HG03520 (cell line): ENCODE measurements at regions not wholly inside any gene's neighbourhood (a gene's known extent, or its start where the extent isn't known, plus 50 kb on each side); places are given as distances from the start of the nearest gene placed in this dataset.
"Not testable (repeated sequence)": the region's sequence is repeated elsewhere in the genome, so short reads cannot be mapped to it uniquely, and the experiment has no call there.

Source experiments
- ATAC-seq: cut with Tn5 transposase; IDR thresholded peaks from one replicate; pipeline ENCODE4 v1.9.1; 2021; ENCODE audit warnings: mild to moderate bottlenecking, moderate library complexity; ENCODE audit not compliant: unreplicated experiment

DNA sequence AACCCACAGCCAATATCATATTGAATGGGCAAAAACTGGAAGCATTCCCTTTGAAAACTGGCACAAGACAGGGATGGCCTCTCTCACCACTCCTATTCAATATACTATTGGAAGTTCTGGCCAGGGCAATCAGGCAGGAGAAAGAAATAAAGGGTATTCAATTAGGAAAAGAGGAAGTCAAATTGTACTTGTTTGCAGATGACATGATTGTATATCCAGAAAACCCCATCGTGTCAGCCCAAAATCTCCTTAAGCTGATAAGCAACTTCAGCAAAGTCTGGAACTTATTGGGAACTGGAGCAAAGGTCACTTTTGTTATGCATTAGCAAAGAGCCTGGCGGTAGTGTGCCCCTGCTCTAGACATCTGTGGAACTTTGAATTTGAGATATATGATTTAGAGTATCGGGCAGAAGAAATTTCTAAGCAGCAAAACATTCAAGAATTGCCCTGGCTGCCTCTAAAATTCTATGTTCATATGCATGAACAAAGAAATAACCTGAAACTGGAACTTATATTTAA, 53.4 kb upstream of the PSMA1 start:
- ATAC-seq, result not testable (repeated sequence)

GRCh38 chr11:14577292-14577691, 57.1 kb upstream of the PSMA1 start:
- no peak for ATAC-seq

- peak; percentile 8 for ATAC-seq
Observed at GRCh38 chr11:14577835-14578529, 57.8 kb upstream of the PSMA1 start.

DNA sequence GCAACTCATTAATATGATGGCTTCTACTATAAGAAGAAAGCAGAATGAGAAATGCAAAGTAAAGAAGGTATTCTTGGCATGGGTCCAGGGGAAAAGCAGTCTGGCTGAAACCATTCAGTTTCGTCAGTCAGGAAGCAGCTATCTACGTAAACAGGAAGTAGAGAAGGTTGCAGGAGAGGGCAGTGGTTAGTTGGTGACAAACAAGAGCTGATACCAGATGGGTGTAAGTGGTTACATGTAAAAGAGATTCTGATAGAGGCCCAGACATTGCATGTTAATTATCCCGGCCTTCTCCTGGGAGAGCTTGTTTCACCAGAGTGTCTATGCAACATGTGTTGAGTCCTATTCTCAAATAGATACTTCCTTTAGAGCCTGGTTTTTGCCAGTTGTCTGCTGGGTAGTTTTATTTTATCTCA, 58.4 kb upstream of the PSMA1 start:
- ATAC-seq, result peak; percentile 99

DNA sequence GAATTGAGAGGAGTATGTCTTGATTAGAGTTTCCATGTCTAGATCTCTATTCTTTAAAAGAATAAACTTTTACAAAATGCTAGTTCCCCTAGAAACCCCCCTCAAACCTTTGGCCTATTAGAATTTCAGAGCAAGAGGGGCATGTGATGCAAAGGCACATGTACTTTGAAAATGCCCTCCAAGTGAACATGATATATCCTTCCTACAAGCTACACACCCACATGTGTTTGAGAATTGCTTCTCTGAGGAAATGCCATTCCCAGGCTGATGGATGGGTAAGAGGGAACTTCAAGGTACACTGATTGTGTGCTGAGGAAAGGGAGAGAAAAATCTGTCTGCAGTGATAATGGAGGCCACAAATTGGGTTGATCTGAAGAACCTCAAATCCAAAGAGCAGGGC, 59.5 kb upstream of the PSMA1 start:
- no peak for ATAC-seq

DNA sequence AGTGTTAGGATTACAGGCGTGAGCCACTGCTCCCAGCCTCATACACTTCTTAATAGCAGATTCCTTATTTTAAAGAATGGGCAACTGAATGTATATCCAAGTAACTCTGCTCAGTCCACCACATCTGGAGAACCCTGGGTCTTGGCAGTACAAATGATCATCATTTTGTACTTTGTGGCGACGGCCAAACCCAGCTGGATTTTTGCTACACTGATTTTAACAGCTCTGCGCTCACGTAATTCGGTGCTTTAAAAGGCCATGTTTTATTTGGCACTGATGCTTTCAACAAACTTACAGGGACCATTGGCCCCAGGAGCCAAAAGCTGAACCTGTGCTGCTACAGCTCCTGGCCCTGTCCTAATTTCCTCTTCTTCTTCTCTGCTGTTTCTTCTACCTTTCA, 60.8 kb upstream of the PDE3B start:
- no peak for ATAC-seq

DNA sequence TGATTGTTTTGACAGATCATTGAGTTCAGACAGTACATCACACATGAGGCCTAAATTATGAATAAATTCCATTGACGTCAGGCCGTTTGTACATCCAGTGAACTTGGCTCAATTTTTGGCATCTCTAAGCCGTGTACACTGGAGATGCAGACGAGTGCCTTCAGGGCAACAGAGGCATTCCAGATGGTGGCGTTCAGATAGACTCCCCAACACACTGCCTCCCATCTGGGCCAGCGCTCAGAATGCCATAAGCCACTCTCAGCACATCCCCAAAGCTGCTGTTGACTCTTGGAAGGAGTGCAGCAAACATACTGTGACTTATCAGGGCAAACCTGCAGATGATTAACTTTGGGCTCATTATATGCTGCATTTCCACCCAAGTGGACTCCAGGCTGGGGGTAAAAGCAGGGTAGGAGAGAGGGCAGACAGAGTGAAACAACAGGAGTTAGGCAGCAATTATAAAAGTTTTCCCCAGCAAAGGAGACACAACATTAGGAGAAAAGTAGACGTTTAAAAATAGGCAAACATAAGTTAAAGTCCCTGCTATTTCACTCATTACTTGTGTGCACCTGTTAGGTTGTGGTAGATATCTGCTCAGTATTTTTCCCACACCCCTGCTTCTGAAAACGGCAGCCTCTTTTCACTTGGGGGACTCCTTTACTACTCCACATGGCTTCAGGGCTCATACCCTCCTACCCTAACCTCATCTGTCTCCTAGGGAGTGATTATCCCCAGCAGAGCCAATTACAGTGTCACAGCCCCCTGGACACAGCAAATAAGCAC, 60.2 kb upstream of the PDE3B start:
- ATAC-seq, result no peak

DNA sequence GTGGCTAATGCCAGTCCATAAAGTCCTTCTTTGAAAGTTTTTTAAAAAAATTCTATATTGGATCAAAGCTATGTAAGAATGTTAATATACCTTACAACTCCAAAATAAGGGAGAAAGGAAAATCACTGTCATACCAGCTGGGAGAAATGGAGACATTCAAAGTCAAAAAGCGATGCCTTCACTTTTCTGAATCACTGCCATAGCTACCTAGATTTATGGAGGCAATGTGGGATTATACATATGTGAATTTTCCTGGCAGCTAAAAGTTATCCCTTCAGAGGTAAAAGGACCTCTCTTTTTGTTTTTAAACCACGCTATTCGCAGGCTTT, 59.6 kb upstream of the PDE3B start:
- no peak for ATAC-seq

- no peak for ATAC-seq
Observed at GRCh38 chr11:14584595-14584994, 59.0 kb upstream of the PDE3B start.

GRCh38 chr11:14585438-14585837, 58.2 kb upstream of the PDE3B start:
- ATAC-seq, result no peak

GRCh38 chr11:14587258-14587657, 56.3 kb upstream of the PDE3B start:
- no peak for ATAC-seq

GRCh38 chr11:14588681-14589080, 54.9 kb upstream of the PDE3B start:
- ATAC-seq, result no peak

GRCh38 chr11:14589421-14589820, 54.2 kb upstream of the PDE3B start:
- ATAC-seq, result no peak

DNA sequence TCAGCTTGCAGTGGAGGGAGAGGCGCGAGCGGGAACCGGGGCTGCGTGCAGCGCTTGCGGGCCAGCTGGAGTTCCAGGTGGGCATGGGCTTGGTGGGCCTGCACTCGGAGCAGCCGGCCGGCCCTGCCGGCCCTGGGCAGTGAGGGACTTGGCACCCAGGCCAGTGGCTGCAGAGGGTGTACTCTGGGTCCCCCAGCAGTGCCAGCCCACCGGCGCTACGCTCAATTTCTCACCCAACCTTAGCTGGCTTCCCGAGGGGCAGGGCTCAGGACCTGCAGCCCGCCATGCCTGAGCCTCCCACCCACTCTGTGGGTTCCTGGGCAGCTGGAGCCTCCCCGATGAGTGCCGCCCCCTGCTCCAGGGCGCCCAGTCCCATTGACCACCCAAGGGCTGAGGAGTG, 52.6 kb upstream of the PDE3B start:
- ATAC-seq, result not testable (repeated sequence)

GRCh38 chr11:14593671-14594070, 49.9 kb upstream of the PDE3B start:
- no peak for ATAC-seq
